PC-9 (cell line): ENCODE measurements at regions not wholly inside any gene's neighbourhood (a gene's known extent, or its start where the extent isn't known, plus 50 kb on each side); places are given as distances from the start of the nearest gene placed in this dataset.

ENCODE experiments used
- CTCF ChIP-seq: fragments of 200-600 bp; sonication (generic); conservative IDR thresholded peaks from 2 replicates; pipeline ENCODE4 v1.6.1; 2017; ENCODE audit warnings: mixed run types, antibody characterized with exemption, mild to moderate bottlenecking, moderate library complexity
- EZH2 ChIP-seq: fragments of 200-600 bp; sonication (generic); IDR thresholded peaks from 2 replicates; pipeline ENCODE4 v1.8.0; 2017; ENCODE audit warnings: antibody characterized with exemption, low read depth

- TF ChIP-seq CTCF (no peak), EZH2 (no peak)
Observed at GRCh38 chr6:22513667-22514066, 55.7 kb upstream of the HDGFL1 start.
